ENCODE measurements at regions not wholly inside any gene's neighbourhood (a gene's known extent, or its start where the extent isn't known, plus 50 kb on each side); places are given as distances from the start of the nearest gene placed in this dataset.

DNA sequence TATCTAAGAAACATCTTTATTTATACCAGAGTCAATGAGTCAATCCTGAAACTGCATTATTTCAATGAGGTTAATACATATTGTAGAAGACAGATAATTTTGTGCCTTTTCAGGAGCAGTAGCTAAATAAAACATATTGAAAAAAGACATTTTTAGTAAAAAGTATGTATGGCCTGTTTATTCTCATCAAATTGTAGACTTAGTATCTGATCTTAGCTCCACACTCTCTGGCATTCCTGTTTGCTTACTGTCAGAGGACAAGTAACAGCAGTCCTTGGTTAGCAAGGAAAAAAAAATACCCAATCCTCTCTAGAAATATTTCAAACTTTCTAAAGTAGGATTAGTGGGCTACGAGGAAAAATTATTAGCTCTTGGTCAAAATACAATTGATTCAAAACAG, 50.5 kb upstream of the GUCY1A1 start:
- Mint-ChIP-seq H3K27ac (no peak overlapping the region), H3K4me1 (peaks cover 4% of the 10 kb centered on the region), H3K4me3 (no peak overlapping the region), H3K9me3 (no peaks in the 10 kb centered on the region), H3K36me3 (ENCODE audit: low read depth) (no peaks in the 10 kb centered on the region), H3K27me3 (no peaks in the 10 kb centered on the region)
- ATAC-seq (ENCODE audit: low read depth): no peak
- DNase-seq: no peak
- POLR2A ChIA-PET: no interaction called here
- intact Hi-C loops (cut with micrococcal nuclease): no loop called here
- TF ChIP-seq, protein P1, sequence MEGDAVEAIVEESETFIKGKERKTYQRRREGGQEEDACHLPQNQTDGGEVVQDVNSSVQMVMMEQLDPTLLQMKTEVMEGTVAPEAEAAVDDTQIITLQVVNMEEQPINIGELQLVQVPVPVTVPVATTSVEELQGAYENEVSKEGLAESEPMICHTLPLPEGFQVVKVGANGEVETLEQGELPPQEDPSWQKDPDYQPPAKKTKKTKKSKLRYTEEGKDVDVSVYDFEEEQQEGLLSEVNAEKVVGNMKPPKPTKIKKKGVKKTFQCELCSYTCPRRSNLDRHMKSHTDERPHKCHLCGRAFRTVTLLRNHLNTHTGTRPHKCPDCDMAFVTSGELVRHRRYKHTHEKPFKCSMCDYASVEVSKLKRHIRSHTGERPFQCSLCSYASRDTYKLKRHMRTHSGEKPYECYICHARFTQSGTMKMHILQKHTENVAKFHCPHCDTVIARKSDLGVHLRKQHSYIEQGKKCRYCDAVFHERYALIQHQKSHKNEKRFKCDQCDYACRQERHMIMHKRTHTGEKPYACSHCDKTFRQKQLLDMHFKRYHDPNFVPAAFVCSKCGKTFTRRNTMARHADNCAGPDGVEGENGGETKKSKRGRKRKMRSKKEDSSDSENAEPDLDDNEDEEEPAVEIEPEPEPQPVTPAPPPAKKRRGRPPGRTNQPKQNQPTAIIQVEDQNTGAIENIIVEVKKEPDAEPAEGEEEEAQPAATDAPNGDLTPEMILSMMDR (IDR thresholded peaks at IDR 0.05): no peak
- CTCF ChIA-PET: interaction anchor here (0.7 kb wide), 1 partner anchor 9 kb away, joined by 3 read pairs; no protein-coding TSS in a partner anchor

DNA sequence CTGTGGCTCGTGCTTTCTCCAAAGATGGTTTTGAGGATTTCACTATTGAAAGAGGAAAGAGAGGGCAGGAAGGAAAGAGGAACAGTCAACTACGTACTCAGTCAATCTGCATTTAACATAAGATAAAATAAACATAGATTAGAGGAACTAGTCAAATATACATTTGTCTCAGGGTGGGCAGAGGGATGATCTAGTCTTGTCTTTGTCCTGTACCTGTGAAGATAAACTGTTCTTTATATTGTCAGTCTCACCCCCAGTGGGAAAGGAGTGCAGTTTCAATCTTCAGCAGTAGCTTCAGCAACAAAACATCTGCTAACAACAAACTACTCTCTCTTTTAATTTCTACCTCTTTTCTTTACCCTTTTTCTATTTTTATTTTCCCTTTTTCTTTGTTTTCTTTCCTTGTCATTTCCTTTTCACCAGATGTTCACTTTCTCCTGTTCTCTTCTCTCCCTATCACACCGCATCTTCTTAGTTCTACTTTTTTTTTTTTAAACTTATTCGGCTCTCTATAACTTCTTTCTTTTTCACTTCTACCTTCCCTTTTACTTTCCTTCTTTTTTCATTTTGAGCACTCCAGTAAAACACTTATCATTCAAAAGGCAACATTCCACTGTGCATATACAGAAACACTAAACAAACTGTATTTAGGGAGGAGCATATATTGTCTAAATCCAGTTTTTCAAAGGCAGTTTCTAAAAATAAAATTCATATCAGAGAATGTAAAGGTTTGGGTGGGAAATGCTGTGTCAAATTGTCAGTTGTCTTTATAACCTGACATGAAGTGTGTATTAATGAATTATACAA, 51.4 kb upstream of the GUCY1A1 start:
- H3K4me1 Mint-ChIP-seq: peaks cover 4% of the 10 kb centered on the region
- intact Hi-C loops (cut with micrococcal nuclease): no loop called here
- no peak for DNase-seq
- H3K9me3 Mint-ChIP-seq: no peaks in the 10 kb centered on the region
- ChIA-PET CTCF (interaction anchor here (0.7 kb wide), 1 partner anchor 9 kb away, joined by 3 read pairs; no protein-coding TSS in a partner anchor), POLR2A (no interaction called here)
- H3K27me3 Mint-ChIP-seq: no peaks in the 10 kb centered on the region
- H3K36me3 Mint-ChIP-seq (ENCODE audit: low read depth): no peaks in the 10 kb centered on the region
- TF ChIP-seq, protein P1 (IDR thresholded peaks at IDR 0.05): no peak
- H3K27ac Mint-ChIP-seq: no peak overlapping the region
- no peak overlapping the region for H3K4me3 Mint-ChIP-seq
- no peak for ATAC-seq (ENCODE audit: low read depth)

DNA sequence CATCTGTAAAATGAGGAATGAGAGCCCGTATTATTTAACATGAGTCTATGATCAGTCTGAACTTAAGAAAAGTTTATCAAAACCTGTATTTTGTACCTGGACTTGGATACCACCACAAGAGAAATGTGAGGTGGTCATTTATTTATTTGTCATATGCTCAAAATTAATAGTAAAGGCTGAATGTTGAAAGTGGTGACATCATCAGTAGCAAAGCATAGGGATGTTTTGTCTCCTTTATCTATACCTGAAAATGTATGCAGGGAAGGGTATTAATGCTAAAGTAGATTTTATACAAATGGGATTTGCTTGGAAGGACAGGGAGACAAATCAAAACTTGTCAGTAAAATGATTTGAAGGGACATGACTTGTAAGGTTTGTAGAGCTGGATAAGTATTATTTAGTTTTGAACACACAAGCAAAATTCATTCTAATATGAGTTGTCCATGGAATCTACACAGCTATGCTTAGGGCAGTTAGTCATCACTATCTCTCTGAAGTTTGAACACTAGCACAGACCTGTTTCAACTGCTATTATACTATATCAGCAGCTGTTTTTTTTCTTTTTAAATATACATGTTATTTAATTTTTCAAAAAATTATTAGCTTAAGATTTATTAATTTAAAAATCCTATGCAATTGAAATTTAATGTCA, 52.4 kb upstream of the GUCY1A1 start:
- no peak for DNase-seq
- Mint-ChIP-seq H3K27ac (no peak overlapping the region), H3K9me3 (no peaks in the 10 kb centered on the region), H3K4me3 (no peak overlapping the region), H3K27me3 (no peaks in the 10 kb centered on the region), H3K4me1 (peaks cover 4% of the 10 kb centered on the region), H3K36me3 (ENCODE audit: low read depth) (no peaks in the 10 kb centered on the region)
- POLR2A ChIA-PET: no interaction called here
- intact Hi-C loops (cut with micrococcal nuclease): no loop called here
- CTCF ChIA-PET: no interaction called here
- ATAC-seq (ENCODE audit: low read depth): no peak
- TF ChIP-seq, protein P1 (IDR thresholded peaks at IDR 0.05): no peak

DNA sequence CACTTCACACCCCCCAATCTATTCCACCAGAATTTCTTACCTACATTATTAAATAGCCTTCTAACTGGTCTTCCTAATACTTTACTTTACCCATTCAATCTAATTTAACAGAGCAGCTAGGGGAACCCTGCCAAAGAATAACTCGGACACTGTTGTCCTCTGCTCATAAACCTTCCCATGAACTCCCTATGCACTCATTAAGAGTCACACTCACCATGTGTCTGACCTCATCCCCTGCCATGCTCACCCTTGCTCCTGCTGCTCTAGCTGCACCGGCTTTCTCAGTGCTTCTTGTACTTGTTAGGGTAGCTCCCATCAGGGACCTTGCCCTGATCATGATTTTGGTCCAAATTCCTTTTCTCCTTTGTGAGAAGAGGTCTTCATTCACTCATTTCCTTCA, 54.6 kb upstream of the GUCY1A1 start:
- intact Hi-C loops (cut with micrococcal nuclease): no loop called here
- POLR2A ChIA-PET: no interaction called here

DNA sequence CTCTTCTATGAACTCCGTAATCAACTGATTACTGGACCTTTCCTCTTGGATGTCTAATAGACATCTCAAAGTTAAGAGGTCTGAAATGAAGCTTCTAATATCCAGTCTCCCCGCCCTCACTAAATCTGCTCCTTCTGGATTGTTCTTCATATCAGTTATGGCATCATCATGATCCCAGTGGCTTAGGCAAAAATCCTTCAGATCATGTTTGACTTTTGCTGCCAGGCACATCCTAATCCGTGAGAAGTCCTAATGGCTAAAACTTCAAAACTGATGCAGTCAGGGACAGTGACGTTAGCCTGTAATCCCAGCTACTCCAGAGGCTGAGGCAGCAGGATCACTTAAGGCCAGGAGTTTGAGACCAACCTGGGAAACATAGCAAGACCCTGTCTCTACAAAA, 55.1 kb upstream of the GUCY1A1 start:
- H3K4me1 Mint-ChIP-seq: peaks cover 4% of the 10 kb centered on the region
- ChIA-PET POLR2A (no interaction called here), CTCF (no interaction called here)
- TF ChIP-seq, protein P1 (IDR thresholded peaks at IDR 0.05): no peak
- H3K27me3 Mint-ChIP-seq: no peaks in the 10 kb centered on the region
- ATAC-seq (ENCODE audit: low read depth): no peak
- H3K4me3 Mint-ChIP-seq: no peak overlapping the region
- DNase-seq: no peak
- H3K27ac Mint-ChIP-seq: no peak overlapping the region
- H3K9me3 Mint-ChIP-seq: no peaks in the 10 kb centered on the region
- H3K36me3 Mint-ChIP-seq (ENCODE audit: low read depth): no peaks in the 10 kb centered on the region
- intact Hi-C loops (cut with micrococcal nuclease): no loop called here

More for the DNA sequence above, 54.6 kb upstream of the GUCY1A1 start:
- Mint-ChIP-seq H3K4me3 (no peak overlapping the region), H3K27ac (no peak overlapping the region), H3K36me3 (ENCODE audit: low read depth) (no peaks in the 10 kb centered on the region), H3K27me3 (no peaks in the 10 kb centered on the region), H3K4me1 (peaks cover 4% of the 10 kb centered on the region), H3K9me3 (no peaks in the 10 kb centered on the region)
- ATAC-seq (ENCODE audit: low read depth) (no peak), DNase-seq (no peak)
- TF ChIP-seq, protein P1 (IDR thresholded peaks at IDR 0.05): no peak
- CTCF ChIA-PET: no interaction called here
